HepG2 (cell line): ENCODE measurements at regions not wholly inside any gene's neighbourhood (a gene's known extent, or its start where the extent isn't known, plus 50 kb on each side); places are given as distances from the start of the nearest gene placed in this dataset.

Experiments used
- CENPBD1 ChIP-seq: sonication (generic); formaldehyde crosslinking; IDR thresholded peaks from 2 replicates; pipeline ENCODE4 v1.8.0; 2022; ENCODE audit warnings: missing genetic modification reagents, low read depth, mild to moderate bottlenecking, borderline replicate concordance
- ETV5 ChIP-seq: IDR thresholded peaks from 2 replicates; pipeline ENCODE4 v1.6.1; 2018; ENCODE audit warnings: missing biosample characterization, missing genetic modification reagents, inconsistent platforms, borderline replicate concordance
- FOSL2 ChIP-seq: sonication (generic); formaldehyde crosslinking; IDR thresholded peaks from 2 replicates; pipeline ENCODE4 v1.4.0; 2020; ENCODE audit warnings: missing genetic modification reagents
- FOXA1 ChIP-seq, 2 experiments: fragments of 450-650 bp in 1 of 2; sonication (generic) in 1 of 2; formaldehyde crosslinking in 1 of 2; IDR thresholded peaks; 2 replicates each; pipeline versions ENCODE4 v1.4.0 to v1.6.1; 2016 to 2020; ENCODE audit warnings: missing genetic modification reagents in 1 of 2
- FOXM1 ChIP-seq: sonication (generic); formaldehyde crosslinking; IDR thresholded peaks from 2 replicates; pipeline ENCODE4 v1.5.0; 2020; ENCODE audit warnings: missing genetic modification reagents
- GTF3A ChIP-seq: sonication (generic); formaldehyde crosslinking; conservative IDR thresholded peaks from 2 replicates; pipeline ENCODE4 v1.4.0; 2020; ENCODE audit warnings: mild to moderate bottlenecking, missing genetic modification reagents
- HDAC6 ChIP-seq: fragments of 200-600 bp; sonication (generic); IDR thresholded peaks from 2 replicates; pipeline ENCODE4 v1.7.0; 2017; ENCODE audit warnings: mild to moderate bottlenecking, antibody characterized with exemption, low read length, low read depth
- HMGXB4 ChIP-seq, 2 experiments: sonication (generic) in 1 of 2; formaldehyde crosslinking in 1 of 2; IDR thresholded peaks; 2 replicates each; pipeline versions ENCODE4 v1.4.0 to v1.6.1; 2018 to 2020; ENCODE audit warnings: missing genetic modification reagents in 2 of 2, borderline replicate concordance in 1 of 2, low read depth in 1 of 2, mild to moderate bottlenecking in 1 of 2, missing biosample characterization in 1 of 2
- MIXL1 ChIP-seq: IDR thresholded peaks from 2 replicates; pipeline ENCODE4 v1.6.1; 2016
- NAIF1 ChIP-seq: sonication (generic); formaldehyde crosslinking; IDR thresholded peaks from 2 replicates; pipeline ENCODE4 v1.5.0; 2020; ENCODE audit warnings: mild to moderate bottlenecking, missing genetic modification reagents, borderline replicate concordance
- NFE2 ChIP-seq: sonication (generic); formaldehyde crosslinking; IDR thresholded peaks from 2 replicates; pipeline ENCODE4 v1.4.0; 2020; ENCODE audit warnings: missing genetic modification reagents
- RXRB ChIP-seq: IDR thresholded peaks from 2 replicates; pipeline ENCODE4 v1.6.1; 2016; ENCODE audit warnings: borderline replicate concordance, missing genetic modification reagents, missing compliant biosample characterization
- TEAD3 ChIP-seq: optimal IDR thresholded peaks from 2 replicates; pipeline ENCODE3; 2016; ENCODE audit warnings: borderline replicate concordance
- TFE3 ChIP-seq: IDR thresholded peaks from 2 replicates; pipeline ENCODE4 v1.6.1; 2016
- THAP8 ChIP-seq: sonication (generic); formaldehyde crosslinking; IDR thresholded peaks from 2 replicates; pipeline ENCODE4 v1.5.1; 2020; ENCODE audit warnings: missing genetic modification reagents, mild to moderate bottlenecking, borderline replicate concordance
- ZBTB10 ChIP-seq: sonication (generic); formaldehyde crosslinking; IDR thresholded peaks from 2 replicates; pipeline ENCODE4 v1.4.0; 2020; ENCODE audit warnings: missing genetic modification reagents, borderline replicate concordance
- ZFP90 ChIP-seq: sonication (generic); formaldehyde crosslinking; IDR thresholded peaks from 2 replicates; pipeline ENCODE4 v1.8.0; 2022; ENCODE audit warnings: missing genetic modification reagents, mild to moderate bottlenecking, inconsistent platforms, borderline replicate concordance
- ZNF124 ChIP-seq: sonication (generic); formaldehyde crosslinking; IDR thresholded peaks from 2 replicates; pipeline ENCODE4 v1.4.0; 2020; ENCODE audit warnings: missing genetic modification reagents
- ZNF468 ChIP-seq: sonication (generic); formaldehyde crosslinking; IDR thresholded peaks from 2 replicates; pipeline ENCODE4 v1.8.0; 2022; ENCODE audit warnings: mild to moderate bottlenecking, moderate library complexity, missing genetic modification reagents
- ZNF543 ChIP-seq: sonication (generic); formaldehyde crosslinking; IDR thresholded peaks from 2 replicates; pipeline ENCODE4 v1.4.0; 2020; ENCODE audit warnings: mild to moderate bottlenecking, missing genetic modification reagents
- ZNF788 ChIP-seq: sonication (generic); formaldehyde crosslinking; IDR thresholded peaks from 2 replicates; pipeline ENCODE4 v1.5.0; 2020; ENCODE audit warnings: mild to moderate bottlenecking, missing genetic modification reagents, borderline replicate concordance
- ZSCAN29 ChIP-seq: sonication (generic); formaldehyde crosslinking; conservative IDR thresholded peaks from 2 replicates; pipeline ENCODE4 v1.4.0; 2020; ENCODE audit warnings: mild to moderate bottlenecking, missing genetic modification reagents

- TF ChIP-seq ZBTB10 (CRISPR knock-in tag) (no peak), HMGXB4 (CRISPR knock-in tag; IDR thresholded peaks at IDR 0.05; ENCODE audit: borderline replicate concordance in 1 of 2, low read depth in 1 of 2) (peak in 1 of 2 experiments; percentile 17; a peak in 1 of 4 replicates), HDAC6 (no peak), FOXA1 (IDR thresholded peaks at IDR 0.05) (no peak), FOXA1 (CRISPR knock-in tag; IDR thresholded peaks at IDR 0.05) (0 out of 2 replicates have a peak, but pooled peaks have one; percentile 15), ETV5 (CRISPR knock-in tag) (no peak; the same call in 1 of the 2 replicates), ZNF788 (CRISPR knock-in tag) (no peak), ZSCAN29 (CRISPR knock-in tag) (no peak), ZNF543 (no peak), ZNF124 (CRISPR knock-in tag) (0 out of 2 replicates have a peak, but pooled peaks have one; percentile 36), NFE2 (CRISPR knock-in tag) (no peak), GTF3A (CRISPR knock-in tag) (no peak), MIXL1 (0 out of 2 replicates have a peak, but pooled peaks have one; percentile 40), FOXM1 (CRISPR knock-in tag) (no peak), TFE3 (CRISPR knock-in tag) (peak; percentile 68; the same call in 1 of the 2 replicates), ZFP90 (CRISPR knock-in tag) (no peak), NAIF1 (CRISPR knock-in tag) (no peak), ZNF468 (CRISPR knock-in tag) (no peak), RXRB (CRISPR knock-in tag) (peak; percentile 42; the same call in 1 of the 2 replicates), FOSL2 (CRISPR knock-in tag) (peak; percentile 61), THAP8 (CRISPR knock-in tag) (no peak), TEAD3 (CRISPR knock-in tag) (peak; percentile 50), CENPBD1 (CRISPR knock-in tag) (no peak)
These were observed 139.4 kb upstream of the TSC22D2 start (continued) for GRCh38 chr3:150268426-150269391.
